Neural crest cell (in vitro differentiated cells): ENCODE measurements at regions not wholly inside any gene's neighbourhood (a gene's known extent, or its start where the extent isn't known, plus 50 kb on each side); places are given as distances from the start of the nearest gene placed in this dataset.
A peak's percentile ranks its signal among the peaks of the same experiment; 100 is the strongest.

Source experiments
- DNase-seq: peaks from one replicate; pipeline ENCODE4 v3.0.0; 2021; ENCODE audit warnings: low read depth, mixed read lengths, low spot score
- H3K27ac Mint-ChIP-seq: one replicate; pipeline ENCODE4 v1.8.0; 2021; ENCODE audit warnings: mild to moderate bottlenecking, mixed read lengths; ENCODE audit not compliant: unreplicated experiment
- H3K27me3 Mint-ChIP-seq: 2 replicates; pipeline ENCODE4 v1.8.0; 2021; ENCODE audit warnings: low read depth, mild to moderate bottlenecking, mixed read lengths
- H3K36me3 Mint-ChIP-seq: 2 replicates; pipeline ENCODE4 v1.8.0; 2021; ENCODE audit warnings: low read depth, mild to moderate bottlenecking, mixed read lengths
- H3K4me1 Mint-ChIP-seq: 2 replicates; pipeline ENCODE4 v1.8.0; 2021; ENCODE audit warnings: mixed read lengths
- H3K4me3 Mint-ChIP-seq: one replicate; pipeline ENCODE4 v1.8.0; 2021; ENCODE audit warnings: mild to moderate bottlenecking, mixed read lengths
- H3K9me3 Mint-ChIP-seq: 2 replicates; pipeline ENCODE4 v1.8.0; 2021; ENCODE audit warnings: mixed read lengths
- TF ChIP-seq, protein P1 (sequence below): fragments of 200-600 bp; sonication (generic); conservative IDR thresholded peaks from 2 replicates; pipeline ENCODE4 v1.5.0; 2021; ENCODE audit warnings: antibody characterized with exemption, mild to moderate bottlenecking

GRCh38 chr3:69445498-69445897, 59.6 kb upstream of the FRMD4B start:
- Mint-ChIP-seq H3K4me3 (no peak overlapping the region), H3K36me3 (no peaks in the 10 kb centered on the region), H3K9me3 (peaks cover 2% of the 10 kb centered on the region), H3K27me3 (no peaks in the 10 kb centered on the region), H3K4me1 (peaks cover 9% of the 10 kb centered on the region), H3K27ac (peak overlapping the region; percentile 1)
- TF ChIP-seq, protein P1, sequence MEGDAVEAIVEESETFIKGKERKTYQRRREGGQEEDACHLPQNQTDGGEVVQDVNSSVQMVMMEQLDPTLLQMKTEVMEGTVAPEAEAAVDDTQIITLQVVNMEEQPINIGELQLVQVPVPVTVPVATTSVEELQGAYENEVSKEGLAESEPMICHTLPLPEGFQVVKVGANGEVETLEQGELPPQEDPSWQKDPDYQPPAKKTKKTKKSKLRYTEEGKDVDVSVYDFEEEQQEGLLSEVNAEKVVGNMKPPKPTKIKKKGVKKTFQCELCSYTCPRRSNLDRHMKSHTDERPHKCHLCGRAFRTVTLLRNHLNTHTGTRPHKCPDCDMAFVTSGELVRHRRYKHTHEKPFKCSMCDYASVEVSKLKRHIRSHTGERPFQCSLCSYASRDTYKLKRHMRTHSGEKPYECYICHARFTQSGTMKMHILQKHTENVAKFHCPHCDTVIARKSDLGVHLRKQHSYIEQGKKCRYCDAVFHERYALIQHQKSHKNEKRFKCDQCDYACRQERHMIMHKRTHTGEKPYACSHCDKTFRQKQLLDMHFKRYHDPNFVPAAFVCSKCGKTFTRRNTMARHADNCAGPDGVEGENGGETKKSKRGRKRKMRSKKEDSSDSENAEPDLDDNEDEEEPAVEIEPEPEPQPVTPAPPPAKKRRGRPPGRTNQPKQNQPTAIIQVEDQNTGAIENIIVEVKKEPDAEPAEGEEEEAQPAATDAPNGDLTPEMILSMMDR: no peak
- no peak for DNase-seq

- Mint-ChIP-seq H3K4me3 (no peak overlapping the region), H3K27ac (no peak overlapping the region), H3K9me3 (peaks cover 2% of the 10 kb centered on the region), H3K27me3 (no peaks in the 10 kb centered on the region), H3K4me1 (peaks cover 9% of the 10 kb centered on the region), H3K36me3 (no peaks in the 10 kb centered on the region)
- no peak for DNase-seq
- TF ChIP-seq, protein P1: no peak
Observed at GRCh38 chr3:69445024-69445423, 59.1 kb upstream of the FRMD4B start.

- Mint-ChIP-seq H3K9me3 (peaks cover 2% of the 10 kb centered on the region), H3K27ac (no peak overlapping the region), H3K27me3 (no peaks in the 10 kb centered on the region), H3K4me3 (no peak overlapping the region), H3K36me3 (no peaks in the 10 kb centered on the region), H3K4me1 (peaks cover 9% of the 10 kb centered on the region)
- TF ChIP-seq, protein P1: no peak
- no peak for DNase-seq
Observed at GRCh38 chr3:69443457-69443920, 57.6 kb upstream of the FRMD4B start.

- Mint-ChIP-seq H3K4me3 (no peak overlapping the region), H3K36me3 (no peaks in the 10 kb centered on the region), H3K27ac (no peak overlapping the region), H3K27me3 (no peaks in the 10 kb centered on the region), H3K9me3 (peaks cover 2% of the 10 kb centered on the region), H3K4me1 (peaks cover 9% of the 10 kb centered on the region)
- DNase-seq: no peak
- TF ChIP-seq, protein P1: no peak
Observed at GRCh38 chr3:69442771-69443311, 57.0 kb upstream of the FRMD4B start.

DNA sequence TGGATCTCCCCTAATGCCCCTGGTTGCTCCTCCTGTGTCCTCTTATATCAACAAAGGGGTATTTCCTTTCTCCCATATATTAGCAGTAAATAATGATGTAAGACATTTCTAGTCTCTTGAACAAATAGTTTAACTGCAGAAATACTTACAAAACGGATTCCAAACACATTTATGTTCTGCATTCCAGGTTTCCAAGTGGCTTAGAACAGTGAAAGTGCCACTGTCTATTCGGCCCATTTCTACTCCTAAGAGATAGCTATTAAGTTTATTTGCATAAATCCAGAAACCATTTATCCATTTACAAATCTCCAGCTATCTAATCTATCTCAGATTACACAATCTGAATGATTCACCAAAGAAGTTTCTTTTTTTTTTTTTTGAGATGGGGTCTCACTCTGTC, 55.8 kb upstream of the FRMD4B start:
- Mint-ChIP-seq H3K27ac (no peak overlapping the region), H3K4me3 (no peak overlapping the region), H3K27me3 (no peaks in the 10 kb centered on the region), H3K9me3 (peaks cover 2% of the 10 kb centered on the region), H3K36me3 (no peaks in the 10 kb centered on the region), H3K4me1 (peaks cover 9% of the 10 kb centered on the region)
- TF ChIP-seq, protein P1: no peak
- DNase-seq: no peak
